HS-27A (cell line): ENCODE measurements at regions not wholly inside any gene's neighbourhood (a gene's known extent, or its start where the extent isn't known, plus 50 kb on each side); places are given as distances from the start of the nearest gene placed in this dataset.
"Not testable (repeated sequence)": the region's sequence is repeated elsewhere in the genome, so short reads cannot be mapped to it uniquely, and the experiment has no call there.

Experiments used
- DNase-seq: peaks from one replicate; pipeline ENCODE4 v3.0.0-alpha.2; 2012; ENCODE audit warnings: low read depth, missing footprints

DNA sequence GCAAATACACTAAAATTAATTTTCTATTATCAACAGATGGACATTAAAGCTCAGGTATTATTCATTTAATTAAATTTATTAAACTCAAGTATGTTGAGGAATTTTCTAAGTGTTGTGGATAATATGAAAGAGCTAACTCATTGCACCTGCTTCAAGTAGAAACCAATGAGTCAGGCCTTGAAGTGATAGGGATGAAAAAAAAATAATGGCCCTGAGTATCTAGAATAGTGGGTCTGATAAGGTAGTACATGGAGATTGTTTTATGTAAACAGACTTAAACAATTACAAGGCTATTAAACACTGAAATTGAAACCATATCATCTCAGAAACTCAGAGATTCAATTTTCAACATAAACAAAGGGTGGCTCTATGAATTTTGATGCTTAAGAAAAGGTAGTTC, 857.1 kb upstream of the GBE1 start:
- DNase-seq: no peak

DNA sequence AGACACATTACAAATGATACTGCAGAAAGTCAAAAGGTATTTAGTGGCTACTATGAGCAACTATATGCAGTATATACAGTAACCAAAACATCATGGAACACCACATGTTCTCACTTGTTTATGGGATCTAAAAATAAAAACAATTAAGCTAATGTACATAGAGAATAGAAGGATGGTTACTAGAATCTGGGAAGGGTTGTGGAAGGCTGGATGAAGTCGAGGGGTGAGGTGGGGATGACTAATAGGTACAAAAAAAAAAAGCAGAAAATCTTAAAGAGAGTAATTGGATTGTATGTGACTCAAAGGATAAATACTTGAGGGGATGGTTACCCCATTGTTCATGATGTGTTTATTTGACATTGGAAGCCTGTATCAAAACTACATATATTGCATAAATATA, 848.8 kb upstream of the GBE1 start:
- DNase-seq: peak; percentile 31

DNA sequence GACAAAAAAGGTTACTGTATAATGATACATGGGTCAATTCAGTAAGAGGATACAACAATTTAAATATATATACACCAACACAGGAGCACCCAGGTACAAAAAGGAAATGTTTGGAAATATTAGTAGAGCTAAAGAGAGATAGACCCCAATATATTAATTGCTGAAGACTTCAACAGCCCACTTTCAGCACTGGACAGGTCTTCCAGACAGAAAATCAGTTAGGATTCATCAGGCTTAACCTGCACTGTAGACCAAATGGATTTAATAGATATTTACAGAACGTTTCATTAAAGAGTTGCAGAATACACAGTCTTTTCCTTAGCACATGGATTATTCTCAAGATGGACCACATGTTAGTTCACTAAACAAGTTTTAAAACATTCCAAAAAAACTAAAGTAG, 845.9 kb upstream of the GBE1 start:
- no peak for DNase-seq

DNA sequence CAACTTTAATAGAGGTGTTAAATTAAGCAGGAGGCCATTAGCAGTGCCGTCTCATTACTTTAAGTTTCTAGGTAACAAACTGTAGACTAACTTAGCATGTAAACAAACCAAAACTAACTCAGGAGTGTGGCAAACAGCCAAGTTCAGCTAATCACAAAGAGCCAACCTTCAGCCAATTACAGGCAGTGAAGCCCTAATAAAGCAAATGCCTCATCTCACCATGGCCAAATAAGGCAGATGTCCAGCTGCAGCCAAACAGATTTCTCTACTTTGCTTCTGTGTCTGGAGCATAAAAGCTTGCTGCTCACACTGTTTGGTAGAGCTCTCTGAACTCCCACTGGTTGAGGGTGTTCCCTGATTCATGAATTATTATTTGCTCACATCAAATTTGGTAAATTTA, 835.4 kb upstream of the GBE1 start:
- no peak for DNase-seq

DNA sequence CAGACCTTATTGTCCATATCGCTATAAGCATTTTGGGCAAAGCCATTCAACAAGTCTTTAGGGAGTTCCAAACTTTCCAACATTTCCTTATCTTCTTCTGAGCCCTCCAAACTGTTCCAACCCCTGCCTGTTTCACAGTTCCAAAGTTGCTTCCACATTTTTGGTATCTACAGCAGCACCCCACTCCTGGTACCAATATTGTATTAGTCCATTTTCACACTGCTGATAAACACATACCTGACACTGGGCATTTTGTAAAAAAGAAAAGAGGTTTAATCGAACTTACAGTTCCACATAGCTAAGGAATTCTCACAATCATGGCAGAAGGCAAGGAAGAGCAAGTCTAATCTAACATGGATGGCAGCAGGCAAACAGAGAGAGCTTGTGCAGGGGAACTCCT, 834.1 kb upstream of the GBE1 start:
- DNase-seq: no peak

DNA sequence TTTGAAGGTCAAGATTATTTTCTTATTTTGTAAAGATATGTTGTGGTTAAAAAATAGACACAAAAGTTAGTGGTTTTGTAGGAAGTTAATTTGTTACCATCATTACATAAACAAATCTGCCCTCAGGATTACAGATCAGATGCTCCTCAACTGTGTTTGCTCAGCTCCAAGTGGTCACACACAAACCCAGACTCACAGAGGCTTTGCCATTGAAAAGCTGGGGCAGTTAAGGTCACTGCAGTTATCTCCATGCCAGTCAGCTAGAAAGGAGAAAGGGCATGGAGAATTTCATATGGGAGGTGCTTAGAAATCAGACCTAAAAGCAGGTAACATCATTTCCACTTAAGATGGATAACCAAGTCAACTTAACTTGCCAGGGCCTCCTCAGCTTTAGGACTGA, 825.7 kb upstream of the GBE1 start:
- no peak for DNase-seq

DNA sequence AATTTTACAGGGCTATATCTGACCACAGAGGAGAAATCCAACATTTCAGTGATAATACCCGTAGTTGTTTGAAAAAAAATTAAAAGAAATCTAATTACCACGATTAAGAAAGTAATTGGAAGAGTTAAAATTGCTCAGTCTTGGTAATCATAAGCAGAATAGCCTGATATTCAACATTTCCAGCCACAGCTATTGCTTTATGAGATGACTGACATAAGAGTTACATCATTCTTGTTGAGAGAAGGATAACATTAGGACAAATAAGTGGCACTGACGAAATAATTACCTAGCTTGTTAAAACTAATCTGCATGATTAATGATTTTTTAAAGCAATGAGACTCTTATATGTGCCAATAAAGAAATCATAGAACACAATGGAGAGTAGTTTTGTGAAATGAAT, 825.0 kb upstream of the GBE1 start:
- no peak for DNase-seq

DNA sequence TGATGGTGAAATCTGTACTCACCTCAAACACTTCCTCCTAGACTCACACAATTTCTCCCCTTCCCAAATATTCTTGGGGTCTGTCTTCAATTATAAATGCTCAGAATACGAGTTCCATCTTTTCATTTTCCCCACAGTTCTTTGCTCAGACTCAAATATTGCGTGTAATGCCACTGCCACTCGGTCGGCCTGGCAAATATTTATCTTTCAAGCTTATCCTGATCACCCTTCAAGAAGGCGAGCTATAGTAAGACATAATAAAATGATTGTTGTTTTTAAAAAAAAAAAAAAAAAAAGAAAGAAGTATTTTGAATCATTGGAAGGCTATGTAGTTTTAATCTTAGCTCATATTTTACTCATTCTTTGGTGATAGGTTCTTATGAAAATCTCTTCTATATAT, 824.6 kb upstream of the GBE1 start:
- DNase-seq: not testable (repeated sequence)

DNA sequence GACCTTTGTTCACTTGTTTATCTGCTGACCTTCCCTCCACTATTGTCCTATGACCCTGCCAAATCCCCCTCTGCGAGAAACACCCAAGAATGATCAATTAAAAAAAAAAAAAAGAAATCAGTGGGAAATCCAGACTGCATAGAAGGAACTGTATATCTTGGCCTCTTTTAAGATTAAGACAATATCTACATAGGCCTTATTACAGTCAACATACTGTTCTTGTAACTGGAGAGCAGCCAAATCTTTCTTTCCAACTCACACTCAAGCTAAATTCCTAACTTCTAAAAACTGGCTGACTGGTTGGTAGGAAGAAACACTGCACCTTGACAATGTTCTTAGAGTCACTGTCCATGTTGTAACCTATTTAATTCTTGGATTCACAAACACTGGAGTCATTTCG, 824.1 kb upstream of the GBE1 start:
- not testable (repeated sequence) for DNase-seq

DNA sequence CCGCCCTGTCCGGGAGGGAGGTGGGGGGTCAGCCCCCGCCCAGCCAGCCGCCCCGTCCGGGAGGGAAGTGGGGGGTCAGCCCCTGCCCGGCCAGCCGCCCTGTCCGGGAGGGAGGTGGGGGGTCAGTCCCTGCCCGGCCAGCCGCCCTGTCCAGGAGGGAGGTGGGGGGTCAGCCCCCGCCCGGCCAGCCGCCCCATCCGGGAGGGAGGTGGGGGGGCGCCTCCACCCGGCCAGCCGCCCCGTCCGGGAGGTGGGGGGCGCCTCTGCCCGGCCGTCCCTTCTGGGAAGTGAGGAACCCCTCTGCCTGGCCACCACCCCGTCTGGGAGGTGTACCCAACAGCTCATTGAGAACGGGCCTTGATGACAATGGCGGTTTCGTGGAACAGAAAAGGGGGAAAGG, 823.4 kb upstream of the GBE1 start:
- not testable (repeated sequence) for DNase-seq

DNA sequence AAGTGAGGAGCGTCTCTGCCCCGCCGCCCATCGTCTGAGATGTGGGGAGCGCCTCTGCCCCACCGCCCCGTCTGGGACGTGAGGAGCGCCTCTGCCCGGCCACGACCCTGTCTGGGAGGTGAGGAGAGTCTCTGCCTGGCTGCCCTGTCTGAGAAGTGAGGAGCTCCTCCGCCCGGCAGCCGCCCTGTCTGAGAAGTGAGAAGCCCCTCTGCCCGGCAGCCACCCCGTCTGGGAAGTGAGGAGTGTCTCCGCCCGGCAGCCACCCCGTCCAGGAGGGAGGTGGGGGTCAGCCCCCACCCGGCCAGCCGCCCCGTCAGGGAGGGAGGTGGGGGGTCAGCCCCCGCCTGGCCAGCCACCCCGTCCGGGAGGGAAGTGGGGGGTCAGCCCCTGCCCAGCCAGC, 823.0 kb upstream of the GBE1 start:
- not testable (repeated sequence) for DNase-seq

DNA sequence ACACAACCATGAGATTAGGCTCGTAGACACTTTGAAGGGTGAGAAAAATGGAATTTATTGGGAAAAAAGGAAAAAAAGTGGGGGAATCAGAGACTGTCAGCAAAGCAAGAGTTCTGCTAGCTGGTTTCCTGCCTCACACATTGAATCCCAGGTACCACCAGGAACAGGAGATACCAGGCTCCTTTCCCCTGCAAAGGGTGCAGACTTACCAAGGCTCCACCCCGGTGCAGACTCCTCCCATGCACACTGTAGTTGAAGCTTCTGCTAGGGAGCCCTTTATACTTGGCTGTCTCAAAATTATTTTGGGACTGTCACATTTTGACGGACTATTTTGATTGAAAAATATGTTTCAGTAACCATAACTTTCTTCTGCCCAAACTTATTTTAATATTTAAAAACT, 819.9 kb upstream of the GBE1 start:
- no peak for DNase-seq

DNA sequence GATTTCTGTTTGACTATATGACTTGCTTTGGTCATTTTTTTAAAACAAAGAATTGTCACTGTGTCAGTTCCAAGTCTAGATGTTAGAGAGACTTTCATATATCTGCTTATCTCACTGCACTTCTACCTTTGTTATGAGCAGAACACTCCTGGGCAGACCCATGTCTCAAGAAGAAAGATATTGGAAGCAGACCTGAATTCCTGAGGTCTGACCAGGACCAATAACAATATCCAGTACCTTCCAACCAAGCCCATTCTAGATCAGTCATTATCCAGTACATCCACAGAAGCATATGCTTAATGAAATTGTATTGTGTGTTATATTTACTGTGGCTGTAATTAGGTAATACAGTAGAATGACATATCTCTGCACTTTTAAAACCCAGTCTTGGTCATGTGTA, 811.3 kb upstream of the GBE1 start:
- no peak for DNase-seq

DNA sequence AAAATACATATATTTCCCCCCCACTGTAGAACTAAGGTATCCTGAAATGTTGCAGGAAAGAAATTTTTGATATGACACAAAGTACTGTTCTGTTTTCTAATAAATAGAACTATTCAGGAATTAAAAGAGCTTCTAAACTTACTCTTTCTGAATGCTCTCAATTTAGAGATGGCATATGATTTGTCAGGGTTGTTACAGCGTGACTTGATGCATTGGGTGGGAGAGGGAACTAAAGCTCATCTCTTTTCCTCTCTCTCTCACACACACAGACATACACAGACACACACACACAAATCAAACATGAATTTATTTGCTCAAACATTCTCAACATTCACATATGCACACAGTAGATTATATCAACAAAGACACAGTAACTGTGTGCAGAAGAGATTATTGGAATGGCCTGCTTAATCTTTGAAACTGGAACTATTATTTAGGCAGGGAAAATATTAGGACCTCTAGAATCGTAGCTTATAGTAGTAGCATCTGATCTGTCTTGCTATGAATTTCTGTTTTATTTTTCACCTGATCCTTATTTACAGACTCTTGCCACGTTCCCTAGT, 807.4 kb upstream of the GBE1 start:
- no peak for DNase-seq

DNA sequence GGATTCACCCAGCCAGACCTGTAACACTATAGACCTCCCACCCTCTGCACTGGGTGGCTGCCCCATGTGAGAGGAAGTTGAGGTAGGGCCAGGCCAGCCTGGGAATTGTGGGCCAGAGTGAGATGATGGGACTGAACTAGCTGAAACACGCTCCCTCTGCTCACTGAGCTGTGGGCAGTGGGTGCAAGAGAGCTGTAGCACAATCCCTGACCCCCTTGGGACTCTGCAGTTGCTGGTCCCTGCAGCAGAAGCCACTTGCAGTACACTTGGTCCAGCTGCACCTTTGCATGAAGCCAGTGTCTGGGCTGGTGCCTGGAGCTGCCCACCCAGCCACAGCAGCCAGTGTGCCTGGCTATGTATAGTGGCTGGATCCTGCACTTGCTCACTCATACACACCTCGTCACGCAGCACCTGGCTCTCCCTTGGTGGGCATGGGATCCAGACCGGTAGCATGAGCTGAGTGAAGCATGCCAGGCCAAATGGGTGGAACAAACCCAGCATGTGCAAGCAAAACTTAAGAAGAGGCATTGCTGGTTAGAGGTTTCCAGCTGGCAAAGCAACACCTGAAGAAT, 805.7 kb upstream of the GBE1 start:
- no peak for DNase-seq

DNA sequence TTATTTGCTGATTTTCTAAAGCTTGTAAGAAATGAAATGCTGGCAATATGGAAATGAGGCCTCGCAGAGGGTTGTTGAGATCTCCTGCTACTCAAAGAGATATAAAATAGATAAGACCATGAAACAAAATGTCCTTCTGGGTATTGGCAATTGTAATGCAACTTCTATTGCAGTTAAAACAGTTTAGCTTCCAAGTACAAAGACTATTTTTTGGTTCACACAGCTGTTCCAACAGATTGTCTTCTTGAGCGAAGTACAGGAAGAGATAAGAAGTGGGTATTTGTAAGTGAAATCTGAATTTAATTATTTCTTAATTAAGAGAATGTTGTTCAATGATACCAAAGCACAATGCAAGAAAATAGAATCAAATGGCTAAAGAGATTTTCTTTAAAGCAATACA, 801.5 kb upstream of the GBE1 start:
- no peak for DNase-seq

DNA sequence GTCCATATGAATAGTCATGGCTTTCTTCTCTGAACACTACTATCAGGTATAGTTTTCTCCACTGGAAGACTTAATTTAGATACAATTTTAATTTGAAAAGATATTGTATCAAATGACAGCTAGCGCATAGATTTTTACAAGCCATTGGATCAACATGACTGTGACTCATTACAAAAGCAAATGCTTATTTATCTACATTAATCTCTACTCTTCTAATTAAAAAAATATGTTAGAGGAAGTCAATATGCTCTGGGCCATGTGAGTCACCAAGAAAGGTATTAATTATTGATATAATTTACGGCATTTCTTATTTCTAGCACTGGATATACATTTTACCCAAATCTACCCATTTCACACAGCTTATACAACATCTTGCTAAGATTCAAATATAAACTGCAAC, 800.3 kb upstream of the GBE1 start:
- DNase-seq: no peak

DNA sequence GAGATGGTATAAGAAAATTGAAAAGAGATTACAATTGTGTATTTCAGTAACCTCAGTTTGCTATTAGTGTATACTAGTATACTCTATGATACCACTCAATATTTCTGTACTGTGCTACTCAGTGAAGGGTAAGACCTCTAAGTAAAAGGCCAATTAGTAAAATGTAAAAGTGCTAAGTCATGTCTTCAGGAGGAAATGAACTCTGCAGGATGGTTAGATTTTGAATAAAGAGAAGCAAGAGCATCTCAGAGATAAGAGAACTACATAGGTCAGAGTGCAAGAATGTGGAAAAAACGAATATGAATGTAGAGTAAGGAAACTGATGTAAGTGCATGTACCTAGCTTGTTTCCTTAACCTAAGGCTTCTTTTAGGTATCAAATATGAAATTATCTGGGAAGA, 796.6 kb upstream of the GBE1 start:
- DNase-seq: no peak

DNA sequence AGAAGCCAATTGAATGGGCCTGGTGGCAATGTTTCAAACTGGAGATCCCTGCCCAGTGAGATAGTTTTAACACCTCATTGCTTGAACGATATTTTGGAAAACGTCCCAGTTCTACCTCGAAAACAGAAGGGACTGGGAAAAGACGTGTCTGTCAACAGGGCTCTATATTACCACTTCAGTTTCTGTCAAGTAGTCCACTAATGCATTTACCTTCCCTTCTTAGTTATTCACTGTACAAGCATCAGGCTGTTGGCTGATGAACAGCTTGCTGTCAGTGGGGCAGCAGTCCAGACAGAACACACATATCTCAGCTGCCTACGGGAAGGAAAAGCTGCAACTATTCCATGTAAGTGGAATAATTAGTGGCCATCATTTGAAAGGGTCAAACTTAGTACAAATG, 794.7 kb upstream of the GBE1 start:
- DNase-seq: no peak

DNA sequence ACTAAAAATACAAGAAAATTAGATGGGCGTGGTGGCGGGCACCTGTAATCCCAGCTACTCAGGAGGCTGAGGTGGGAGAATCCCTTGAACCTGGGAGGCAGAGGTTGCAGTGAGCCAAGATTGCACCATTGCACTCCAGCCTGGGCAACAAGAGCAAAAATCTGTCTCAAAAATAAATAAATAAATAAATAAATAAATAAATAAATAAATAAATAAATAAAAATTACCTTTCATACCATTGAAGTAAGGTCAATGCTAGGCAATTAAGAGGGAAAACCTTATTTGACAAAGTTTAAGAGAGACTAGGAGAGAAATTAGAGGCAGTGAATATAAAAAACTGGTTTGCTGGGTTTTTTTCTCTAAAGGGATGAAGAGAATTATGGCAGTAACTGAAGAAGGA, 781.1 kb upstream of the GBE1 start:
- DNase-seq: not testable (repeated sequence)

DNA sequence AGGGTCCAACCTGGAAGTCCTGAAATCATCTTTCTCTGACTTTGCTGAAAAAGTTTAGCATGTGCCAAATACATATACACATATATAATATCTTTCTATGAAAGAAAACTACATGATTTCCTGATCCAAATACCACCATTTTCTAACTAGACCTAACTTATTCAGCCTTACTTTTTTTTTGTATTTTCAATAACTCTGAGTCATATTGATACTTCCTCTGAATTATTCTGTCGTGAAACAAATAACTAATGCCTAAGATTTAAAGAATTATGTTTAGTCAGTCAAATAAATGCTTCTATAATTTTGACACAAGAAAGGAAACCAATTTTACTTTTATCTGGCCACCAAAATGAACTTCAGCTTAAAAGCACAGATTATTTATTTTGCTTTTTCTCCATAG, 760.2 kb upstream of the GBE1 start:
- no peak for DNase-seq

DNA sequence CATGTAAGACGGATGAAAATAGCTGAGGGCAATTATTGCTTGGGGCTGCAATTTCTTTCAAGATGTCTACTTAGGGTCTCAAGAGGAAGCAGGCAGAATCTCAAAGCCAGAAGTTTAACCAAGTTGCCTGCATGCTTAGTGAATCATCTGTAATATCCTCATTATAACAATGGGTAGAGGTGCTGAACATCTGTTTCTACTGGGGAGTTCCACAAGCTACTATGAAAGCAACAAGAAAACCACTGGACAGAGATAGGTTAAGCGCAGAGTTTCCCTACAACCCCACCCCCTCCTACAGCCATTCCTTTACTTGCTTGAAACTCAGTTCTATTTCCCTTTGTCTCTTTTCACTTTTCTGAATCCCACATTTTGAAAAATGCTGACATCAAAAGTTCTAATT, 759.4 kb upstream of the GBE1 start:
- DNase-seq: no peak

DNA sequence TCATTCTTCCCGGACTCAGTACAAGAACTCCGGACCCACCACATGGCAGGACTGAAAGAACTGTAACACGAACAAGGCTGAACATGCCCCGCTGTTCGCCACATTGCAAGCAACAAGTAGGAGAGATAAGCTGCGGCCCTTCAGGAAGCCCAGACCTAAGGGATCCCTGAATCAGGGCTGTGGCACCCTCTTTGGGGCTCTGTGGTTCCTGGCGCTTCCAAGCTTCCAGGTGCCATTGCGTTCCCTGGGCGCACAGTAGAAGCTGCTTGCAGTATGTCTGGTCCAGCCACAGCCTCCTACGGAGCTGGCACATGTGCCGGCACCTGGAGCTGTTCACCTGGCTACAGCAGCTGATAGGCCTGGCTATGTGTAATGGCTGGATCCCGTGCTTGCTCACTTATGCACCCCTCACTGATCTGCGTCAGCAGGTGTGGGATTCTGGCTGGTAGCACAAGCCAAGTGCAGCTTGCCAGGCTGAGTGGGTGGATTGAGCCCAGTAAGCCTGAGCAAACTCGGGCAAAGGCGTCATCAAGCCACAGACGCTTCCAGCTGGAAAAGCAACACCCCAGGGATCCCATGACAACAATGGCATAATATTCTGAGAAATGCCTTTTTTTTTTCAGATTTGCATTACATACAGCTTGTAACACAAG, 748.6 kb upstream of the GBE1 start:
- DNase-seq: no peak
